Mucosa of rectum (tissue), 2 donors: ENCODE measurements at regions not wholly inside any gene's neighbourhood (a gene's known extent, or its start where the extent isn't known, plus 50 kb on each side); places are given as distances from the start of the nearest gene placed in this dataset.

Experiments
- H3K27ac ChIP-seq, 2 donors: one replicate each; pipeline ENCODE4 v1.7.0; 2013; ENCODE audit warnings: inconsistent platforms in 2 of 2, low read depth in 2 of 2, low read length in 2 of 2
- H3K27me3 ChIP-seq, 2 donors: one replicate each; pipeline ENCODE4 v1.7.0; 2013; ENCODE audit warnings: low read length in 2 of 2; ENCODE audit not compliant: control insufficient read depth in 2 of 2, insufficient read depth in 2 of 2
- H3K36me3 ChIP-seq, 2 donors: one replicate each; pipeline ENCODE4 v1.7.0; 2013; ENCODE audit warnings: low read length in 2 of 2; ENCODE audit not compliant: control insufficient read depth in 2 of 2, insufficient read depth in 2 of 2
- H3K4me1 ChIP-seq, 2 donors: one replicate each; pipeline ENCODE4 v1.7.0; 2013; ENCODE audit warnings: low read length in 2 of 2, mild to moderate bottlenecking in 1 of 2; ENCODE audit not compliant: control insufficient read depth in 2 of 2, insufficient read depth in 2 of 2
- H3K4me3 ChIP-seq, 2 donors: one replicate each; pipeline ENCODE4 v1.7.0; 2013; ENCODE audit warnings: low read length in 2 of 2
- H3K9ac ChIP-seq, 2 donors: one replicate each; pipeline ENCODE4 v1.7.0; 2013; ENCODE audit warnings: low read length in 2 of 2, low read depth in 1 of 2, mild to moderate bottlenecking in 1 of 2
- H3K9me3 ChIP-seq, 2 donors: one replicate each; pipeline ENCODE4 v1.7.0; 2013; ENCODE audit warnings: low read length in 2 of 2; ENCODE audit not compliant: control insufficient read depth in 2 of 2
- donor health status: healthy.
- donor health status: Normal muscosa, but diverticular disease.

GRCh38 chr16:86064431-86065250 lies 165.7 kb downstream of the IRF8 start:
- H3K9ac ChIP-seq: no peak overlapping the region
- no peaks in the 10 kb centered on the region for H3K9me3 ChIP-seq
- no peak overlapping the region for H3K4me3 ChIP-seq
- peaks cover 9 to 10% of the 10 kb centered on the region in 2 donors for H3K4me1 ChIP-seq
- no peaks in the 10 kb centered on the region for H3K27me3 ChIP-seq
- no peaks in the 10 kb centered on the region for H3K36me3 ChIP-seq
- H3K27ac ChIP-seq: no peak overlapping the region

GRCh38 chr16:86065711-86066110 lies 166.7 kb downstream of the IRF8 start:
- Histone ChIP-seq H3K4me3 (no peak overlapping the region), H3K27ac (no peak overlapping the region), H3K27me3 (no peaks in the 10 kb centered on the region), H3K36me3 (no peaks in the 10 kb centered on the region), H3K4me1 (peaks cover 6 to 7% of the 10 kb centered on the region in 2 donors), H3K9me3 (no peaks in the 10 kb centered on the region), H3K9ac (no peak overlapping the region)

- Histone ChIP-seq H3K4me1 (no peaks in the 10 kb centered on the region), H3K27ac (no peak overlapping the region), H3K36me3 (no peaks in the 10 kb centered on the region), H3K9ac (no peak overlapping the region), H3K4me3 (no peak overlapping the region), H3K27me3 (no peaks in the 10 kb centered on the region), H3K9me3 (no peaks in the 10 kb centered on the region)
Measured at GRCh38 chr16:86066811-86067210, 167.8 kb downstream of the IRF8 start.

DNA sequence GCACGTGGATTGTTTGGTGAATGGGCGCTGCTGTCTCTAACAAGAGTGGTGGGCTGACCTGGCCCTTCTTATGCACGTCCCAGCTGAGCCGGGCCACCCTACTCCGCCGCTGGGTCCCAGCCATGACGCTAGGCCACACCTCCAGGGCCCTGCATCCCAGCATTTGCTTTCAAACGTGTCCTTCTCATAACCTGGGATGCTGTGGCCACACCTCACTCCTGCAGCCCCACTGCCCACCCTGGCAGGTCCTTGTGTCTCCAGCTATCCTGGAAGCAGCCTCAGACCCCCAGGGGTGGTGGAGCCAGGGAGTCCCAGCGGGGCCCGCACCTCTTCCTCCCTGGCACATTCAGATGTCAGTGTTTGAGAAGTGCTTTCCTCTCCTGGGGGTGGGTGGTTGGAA lies 168.6 kb downstream of the IRF8 start:
- Histone ChIP-seq H3K27ac (no peak overlapping the region), H3K36me3 (no peaks in the 10 kb centered on the region), H3K4me1 (no peaks in the 10 kb centered on the region), H3K4me3 (no peak overlapping the region), H3K9me3 (no peaks in the 10 kb centered on the region), H3K9ac (no peak overlapping the region), H3K27me3 (no peaks in the 10 kb centered on the region)

GRCh38 chr16:86067936-86068335 lies 169.0 kb downstream of the IRF8 start:
- Histone ChIP-seq H3K9ac (no peak overlapping the region), H3K27ac (no peak overlapping the region), H3K4me3 (no peak overlapping the region), H3K4me1 (no peaks in the 10 kb centered on the region), H3K36me3 (no peaks in the 10 kb centered on the region), H3K27me3 (no peaks in the 10 kb centered on the region), H3K9me3 (no peaks in the 10 kb centered on the region)

DNA sequence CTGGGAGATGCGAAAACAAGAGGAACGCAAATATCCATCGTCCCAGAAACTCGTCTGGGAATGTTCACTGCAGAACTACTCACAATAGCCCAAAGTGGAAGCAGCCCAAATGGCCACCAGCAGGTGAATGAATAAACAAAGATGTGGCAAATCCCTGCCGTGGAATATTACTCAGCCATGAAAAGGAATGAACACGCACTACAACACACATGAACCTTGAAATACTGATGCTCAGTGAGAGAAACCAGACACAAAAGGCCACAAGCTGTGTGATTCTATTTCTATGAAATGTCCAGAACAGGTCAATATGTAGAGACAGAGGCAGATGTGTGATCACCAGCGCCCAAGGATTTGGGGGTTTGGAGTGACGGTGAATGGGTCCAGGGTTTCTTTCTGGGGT lies 169.8 kb downstream of the IRF8 start:
- Histone ChIP-seq H3K27me3 (no peaks in the 10 kb centered on the region), H3K36me3 (no peaks in the 10 kb centered on the region), H3K9me3 (no peaks in the 10 kb centered on the region), H3K4me1 (no peaks in the 10 kb centered on the region), H3K27ac (no peak overlapping the region), H3K4me3 (no peak overlapping the region), H3K9ac (no peak overlapping the region)

DNA sequence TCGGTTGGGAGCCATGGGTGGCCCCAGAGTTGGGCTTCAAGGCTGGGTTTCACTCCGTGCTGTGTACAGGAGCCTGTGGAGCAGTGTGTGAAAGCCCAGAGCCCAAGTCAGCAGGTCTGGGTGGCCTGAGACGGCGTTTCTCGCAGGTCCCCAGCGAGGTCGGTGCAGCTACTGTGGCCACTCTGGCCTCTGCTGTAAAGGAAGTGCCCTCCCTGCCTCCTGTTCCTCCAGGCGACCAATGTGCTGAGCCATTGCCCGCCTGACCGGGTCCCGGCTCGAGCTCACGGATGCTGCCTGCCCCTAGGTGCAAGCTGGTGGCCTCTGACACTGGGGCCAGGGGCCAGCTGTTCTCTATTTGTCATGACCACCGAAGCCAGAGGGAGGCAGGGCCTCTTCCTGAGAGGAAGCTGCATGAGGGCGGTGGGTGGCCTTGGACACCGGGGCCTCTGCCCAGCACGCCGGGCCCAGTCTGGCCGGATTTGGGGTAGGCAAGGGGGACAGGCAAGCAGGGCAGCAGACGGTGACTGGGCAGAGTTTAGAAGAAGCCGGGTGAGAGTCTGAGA lies 170.9 kb downstream of the IRF8 start:
- Histone ChIP-seq H3K4me3 (no peak overlapping the region), H3K4me1 (no peaks in the 10 kb centered on the region), H3K27ac (no peak overlapping the region), H3K9ac (no peak overlapping the region), H3K36me3 (no peaks in the 10 kb centered on the region), H3K27me3 (no peaks in the 10 kb centered on the region), H3K9me3 (no peaks in the 10 kb centered on the region)

- Histone ChIP-seq H3K9ac (no peak overlapping the region), H3K4me3 (no peak overlapping the region), H3K36me3 (no peaks in the 10 kb centered on the region), H3K9me3 (no peaks in the 10 kb centered on the region), H3K27ac (no peak overlapping the region), H3K27me3 (no peaks in the 10 kb centered on the region), H3K4me1 (no peaks in the 10 kb centered on the region)
Measured at GRCh38 chr16:86070484-86070883, 171.5 kb downstream of the IRF8 start.

GRCh38 chr16:86070971-86071370 lies 172.0 kb downstream of the IRF8 start:
- Histone ChIP-seq H3K4me3 (no peak overlapping the region), H3K9me3 (no peaks in the 10 kb centered on the region), H3K9ac (no peak overlapping the region), H3K27ac (no peak overlapping the region), H3K36me3 (no peaks in the 10 kb centered on the region), H3K27me3 (no peaks in the 10 kb centered on the region), H3K4me1 (no peaks in the 10 kb centered on the region)

GRCh38 chr16:86071611-86072240 lies 172.8 kb downstream of the IRF8 start:
- no peak overlapping the region for H3K27ac ChIP-seq
- H3K9me3 ChIP-seq: no peaks in the 10 kb centered on the region
- H3K9ac ChIP-seq: no peak overlapping the region
- no peaks in the 10 kb centered on the region for H3K27me3 ChIP-seq
- no peak overlapping the region for H3K4me3 ChIP-seq
- no peaks in the 10 kb centered on the region for H3K36me3 ChIP-seq
- H3K4me1 ChIP-seq: no peaks in the 10 kb centered on the region
